ENCODE measurements at regions not wholly inside any gene's neighbourhood (a gene's known extent, or its start where the extent isn't known, plus 50 kb on each side); places are given as distances from the start of the nearest gene placed in this dataset.

- H3K27ac ChIP-seq = no peak overlapping the region
- TF ChIP-seq, protein P1, sequence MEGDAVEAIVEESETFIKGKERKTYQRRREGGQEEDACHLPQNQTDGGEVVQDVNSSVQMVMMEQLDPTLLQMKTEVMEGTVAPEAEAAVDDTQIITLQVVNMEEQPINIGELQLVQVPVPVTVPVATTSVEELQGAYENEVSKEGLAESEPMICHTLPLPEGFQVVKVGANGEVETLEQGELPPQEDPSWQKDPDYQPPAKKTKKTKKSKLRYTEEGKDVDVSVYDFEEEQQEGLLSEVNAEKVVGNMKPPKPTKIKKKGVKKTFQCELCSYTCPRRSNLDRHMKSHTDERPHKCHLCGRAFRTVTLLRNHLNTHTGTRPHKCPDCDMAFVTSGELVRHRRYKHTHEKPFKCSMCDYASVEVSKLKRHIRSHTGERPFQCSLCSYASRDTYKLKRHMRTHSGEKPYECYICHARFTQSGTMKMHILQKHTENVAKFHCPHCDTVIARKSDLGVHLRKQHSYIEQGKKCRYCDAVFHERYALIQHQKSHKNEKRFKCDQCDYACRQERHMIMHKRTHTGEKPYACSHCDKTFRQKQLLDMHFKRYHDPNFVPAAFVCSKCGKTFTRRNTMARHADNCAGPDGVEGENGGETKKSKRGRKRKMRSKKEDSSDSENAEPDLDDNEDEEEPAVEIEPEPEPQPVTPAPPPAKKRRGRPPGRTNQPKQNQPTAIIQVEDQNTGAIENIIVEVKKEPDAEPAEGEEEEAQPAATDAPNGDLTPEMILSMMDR (conservative IDR thresholded peaks at IDR 0.05) = no peak
These were observed 208.1 kb downstream of the ANKRD50 start for GRCh38 chr4:124504431-124504830.

- no peak overlapping the region for H3K27ac ChIP-seq
- TF ChIP-seq, protein P1 (conservative IDR thresholded peaks at IDR 0.05) = no peak
These were observed 207.3 kb downstream of the ANKRD50 start for GRCh38 chr4:124505211-124505610.

DNA sequence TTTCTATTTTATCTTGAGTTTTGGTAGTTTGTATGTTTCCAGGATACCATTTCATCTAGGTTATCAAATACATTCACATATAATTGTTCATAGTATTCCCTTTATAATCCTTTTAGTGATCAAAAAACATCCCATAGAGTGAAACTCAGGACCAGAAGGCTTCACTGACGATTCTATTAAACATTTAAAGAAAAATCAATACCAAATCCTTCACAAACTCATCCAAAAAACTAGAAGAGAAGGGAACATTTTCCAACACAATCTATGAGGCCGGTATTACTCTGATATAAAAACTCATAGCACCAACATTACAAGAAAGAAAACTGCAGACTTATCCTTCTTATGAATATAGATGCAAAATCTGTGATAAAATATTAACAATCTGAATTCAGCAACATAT is 203.4 kb downstream of the ANKRD50 start:
- no peak overlapping the region for H3K27ac ChIP-seq
- TF ChIP-seq, protein P1 (conservative IDR thresholded peaks at IDR 0.05) = no peak

DNA sequence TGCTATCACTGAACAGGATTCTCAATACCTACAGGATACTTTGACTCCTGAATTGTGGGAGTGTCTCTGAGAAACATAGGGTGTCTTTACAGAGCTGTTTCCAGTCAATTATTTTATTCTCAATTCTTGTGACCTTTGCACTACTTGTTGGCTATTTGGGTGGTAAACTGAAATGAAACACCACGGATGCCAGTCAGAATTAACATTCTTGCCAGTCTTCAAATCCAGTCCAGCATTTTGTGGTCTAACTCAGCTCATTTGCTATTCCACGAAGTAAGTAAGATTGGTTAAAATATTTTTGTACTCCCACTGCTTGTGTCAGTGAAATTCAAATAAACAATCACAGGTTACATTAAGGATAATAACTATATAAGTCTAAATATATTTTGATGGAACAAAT is 197.9 kb downstream of the ANKRD50 start:
- TF ChIP-seq, protein P1 (conservative IDR thresholded peaks at IDR 0.05) = no peak
- no peak overlapping the region for H3K27ac ChIP-seq

- no peak overlapping the region for H3K27ac ChIP-seq
These were observed 196.9 kb downstream of the ANKRD50 start for GRCh38 chr4:124515591-124515990.

DNA sequence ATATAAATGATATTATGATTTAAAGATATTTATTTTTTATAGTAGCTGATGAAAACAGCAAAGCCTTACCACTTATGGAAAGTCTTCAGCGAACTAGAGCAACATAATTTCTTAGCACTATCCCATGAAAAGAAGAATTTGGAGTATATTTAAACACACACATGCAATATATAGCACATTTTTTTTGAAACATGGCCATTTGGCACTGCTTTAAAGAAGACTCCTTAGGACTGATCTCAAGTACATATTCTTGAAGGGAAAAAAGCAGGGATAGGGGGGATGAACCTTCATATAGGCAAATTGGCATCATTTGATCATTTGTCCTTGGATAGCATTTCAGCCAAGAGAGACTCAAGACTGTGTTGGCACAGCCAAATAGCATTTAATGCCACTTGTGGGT is 193.3 kb downstream of the ANKRD50 start:
- H3K27ac ChIP-seq = no peak overlapping the region
- TF ChIP-seq, protein P1 (conservative IDR thresholded peaks at IDR 0.05) = no peak

More at GRCh38 chr4:124515591-124515990, 196.9 kb downstream of the ANKRD50 start:
- TF ChIP-seq, protein P1 (conservative IDR thresholded peaks at IDR 0.05) = no peak

- TF ChIP-seq, protein P1 (conservative IDR thresholded peaks at IDR 0.05) = no peak
- no peak overlapping the region for H3K27ac ChIP-seq
These were observed 188.7 kb downstream of the ANKRD50 start for GRCh38 chr4:124523816-124524215.
